KOPT-K1 (cell line): ENCODE measurements at regions not wholly inside any gene's neighbourhood (a gene's known extent, or its start where the extent isn't known, plus 50 kb on each side); places are given as distances from the start of the nearest gene placed in this dataset.

Experiments
- H3K27ac ChIP-seq: fragments of 200-600 bp; sonication (generic); 2 replicates; pipeline ENCODE4 v1.5.1; 2016; ENCODE audit warnings: antibody characterized with exemption, mild to moderate bottlenecking, low read depth, low read length; ENCODE audit not compliant: poor library complexity, severe bottlenecking
- H3K36me3 ChIP-seq: fragments of 200-600 bp; sonication (generic); 2 replicates; pipeline ENCODE4 v1.5.1; 2017; ENCODE audit warnings: antibody characterized with exemption, mild to moderate bottlenecking, low read length, moderate library complexity; ENCODE audit not compliant: insufficient read depth
- H3K9me3 ChIP-seq: fragments of 200-600 bp; sonication (generic); 2 replicates; pipeline ENCODE4 v1.5.1; 2017; ENCODE audit warnings: antibody characterized with exemption, low read length, mild to moderate bottlenecking; ENCODE audit not compliant: insufficient read depth, poor library complexity, severe bottlenecking

DNA sequence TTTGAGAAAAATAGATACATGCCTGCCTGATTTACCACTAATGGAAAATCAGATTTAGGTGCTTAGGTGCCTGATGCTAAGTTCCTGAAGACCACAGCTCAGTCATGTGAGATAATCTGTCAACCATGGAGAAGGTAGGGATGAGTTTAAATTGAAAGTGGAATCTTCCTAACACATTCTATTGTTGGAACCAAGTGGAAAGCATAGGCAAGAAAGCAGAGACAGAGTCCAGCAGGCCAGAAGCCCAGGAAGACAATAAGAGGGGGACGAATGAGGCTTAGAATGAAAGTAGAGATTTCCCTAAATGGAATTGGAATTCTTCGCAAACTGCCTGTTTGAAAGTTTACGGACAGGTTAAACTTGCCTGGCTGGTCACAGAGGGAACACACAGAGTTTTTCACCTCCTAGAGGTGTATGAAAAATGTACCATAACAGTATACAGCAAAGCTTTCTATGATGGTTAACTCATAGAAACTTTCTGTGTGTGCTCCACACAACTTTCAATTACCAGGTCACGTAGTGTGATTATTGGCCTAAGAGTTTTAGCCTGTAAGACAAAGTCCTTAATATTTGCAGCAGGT, 453.8 kb upstream of the KCNMB2 start:
- Histone ChIP-seq H3K9me3 (no peaks in the 10 kb centered on the region), H3K27ac (no peak overlapping the region), H3K36me3 (no peaks in the 10 kb centered on the region)

DNA sequence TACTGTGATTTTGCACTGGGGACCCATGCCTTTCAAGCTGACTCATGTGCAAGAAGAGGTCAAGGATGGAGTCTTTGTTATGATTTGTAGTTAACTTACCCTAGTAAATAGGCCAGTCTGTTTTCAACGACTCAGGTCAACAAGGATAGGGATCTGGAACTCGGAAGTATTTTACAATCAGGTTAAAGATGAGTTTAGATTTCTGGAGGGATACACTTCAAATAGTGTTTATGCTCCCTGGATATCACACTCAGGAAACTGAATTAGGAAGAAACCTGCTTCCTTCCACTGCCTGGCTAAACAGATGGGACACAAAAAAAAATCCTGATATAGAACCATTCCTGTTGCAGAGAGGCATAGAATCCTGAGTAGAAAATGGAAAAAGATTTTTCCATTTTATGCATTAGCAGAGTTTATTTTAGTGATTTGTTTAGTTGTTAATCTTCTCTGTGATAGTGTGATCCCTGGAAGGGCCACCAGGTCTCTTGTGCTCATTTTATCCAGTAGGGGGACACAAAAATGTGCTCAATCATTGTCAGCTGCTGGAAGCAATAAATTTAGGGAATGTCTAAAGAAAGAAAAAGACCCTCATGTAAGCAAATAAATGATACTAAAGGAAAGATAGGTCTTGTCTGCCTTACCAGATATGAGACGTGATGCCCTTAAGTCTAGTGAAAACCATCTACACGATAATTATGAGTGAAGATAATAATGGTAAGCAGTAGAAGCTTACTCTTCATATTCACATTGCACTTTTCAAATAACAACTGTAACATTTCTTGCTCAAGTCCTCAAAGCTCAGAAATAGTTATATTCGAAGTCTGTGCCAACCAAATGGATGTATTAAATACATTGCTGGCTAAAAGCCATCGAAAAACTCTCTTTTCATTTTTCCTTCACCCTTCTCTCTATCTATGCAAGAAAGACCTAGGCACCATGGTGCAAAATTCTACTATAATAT, 452.1 kb upstream of the KCNMB2 start:
- no peak overlapping the region for H3K27ac ChIP-seq
- no peaks in the 10 kb centered on the region for H3K36me3 ChIP-seq
- no peaks in the 10 kb centered on the region for H3K9me3 ChIP-seq

DNA sequence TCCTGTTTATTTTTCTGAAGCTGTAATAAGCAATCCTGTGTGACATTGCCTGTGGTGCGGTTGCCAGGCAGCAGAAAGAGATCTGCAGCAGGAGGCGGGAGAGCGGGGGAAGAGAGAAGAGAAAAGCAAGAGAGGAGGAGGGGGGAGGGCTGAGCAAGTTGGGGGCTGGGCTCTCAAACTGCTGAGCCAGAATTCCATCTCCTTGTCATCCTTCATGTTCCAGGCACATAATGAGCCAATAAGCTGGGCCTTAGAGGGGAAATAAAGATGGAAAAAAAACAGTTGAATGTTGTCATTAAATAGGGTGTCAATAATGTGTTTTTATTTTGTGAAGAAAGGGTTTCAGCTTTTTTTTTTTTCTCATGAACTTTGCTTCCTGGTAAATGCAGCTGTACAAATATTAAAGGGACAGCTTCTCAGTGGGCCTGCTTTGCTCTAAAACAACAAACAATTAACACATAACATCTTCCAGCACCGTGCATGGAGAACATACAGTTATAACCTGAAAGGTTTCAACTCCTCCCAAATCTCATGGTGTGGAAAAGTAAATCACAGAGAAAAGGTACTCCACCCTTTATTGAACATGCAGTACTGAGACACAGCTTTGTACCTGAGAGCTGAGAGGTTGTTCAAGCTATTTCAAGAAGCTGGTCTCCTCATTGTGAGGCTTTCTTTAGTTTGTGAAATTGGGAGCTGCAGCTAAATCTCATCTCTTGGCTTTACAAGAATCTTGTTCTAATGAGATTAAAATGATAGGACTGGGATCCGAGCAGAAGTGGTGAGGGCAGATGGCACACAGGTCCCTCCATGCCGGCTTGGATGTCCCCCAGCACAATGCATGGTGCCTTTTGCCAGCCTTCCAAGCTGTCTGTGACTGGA, 451.1 kb upstream of the KCNMB2 start:
- Histone ChIP-seq H3K36me3 (no peaks in the 10 kb centered on the region), H3K9me3 (no peaks in the 10 kb centered on the region), H3K27ac (no peak overlapping the region)

DNA sequence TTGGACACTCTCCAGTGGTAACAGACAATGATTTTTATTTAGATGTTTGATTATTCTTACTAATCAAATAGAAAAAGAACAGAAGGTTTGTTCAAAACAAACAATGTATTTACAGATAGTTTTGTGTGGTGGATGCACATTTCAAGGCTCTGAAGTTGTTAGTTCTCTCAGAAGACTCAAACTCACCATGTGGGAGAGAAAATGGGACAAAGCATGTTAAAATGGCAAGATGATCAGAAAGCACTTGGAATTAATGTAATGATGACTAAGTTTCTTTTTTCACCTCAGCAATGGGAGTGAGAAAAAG, 450.5 kb upstream of the KCNMB2 start:
- H3K36me3 ChIP-seq, result no peaks in the 10 kb centered on the region
- H3K9me3 ChIP-seq, result no peaks in the 10 kb centered on the region
- H3K27ac ChIP-seq, result no peak overlapping the region

DNA sequence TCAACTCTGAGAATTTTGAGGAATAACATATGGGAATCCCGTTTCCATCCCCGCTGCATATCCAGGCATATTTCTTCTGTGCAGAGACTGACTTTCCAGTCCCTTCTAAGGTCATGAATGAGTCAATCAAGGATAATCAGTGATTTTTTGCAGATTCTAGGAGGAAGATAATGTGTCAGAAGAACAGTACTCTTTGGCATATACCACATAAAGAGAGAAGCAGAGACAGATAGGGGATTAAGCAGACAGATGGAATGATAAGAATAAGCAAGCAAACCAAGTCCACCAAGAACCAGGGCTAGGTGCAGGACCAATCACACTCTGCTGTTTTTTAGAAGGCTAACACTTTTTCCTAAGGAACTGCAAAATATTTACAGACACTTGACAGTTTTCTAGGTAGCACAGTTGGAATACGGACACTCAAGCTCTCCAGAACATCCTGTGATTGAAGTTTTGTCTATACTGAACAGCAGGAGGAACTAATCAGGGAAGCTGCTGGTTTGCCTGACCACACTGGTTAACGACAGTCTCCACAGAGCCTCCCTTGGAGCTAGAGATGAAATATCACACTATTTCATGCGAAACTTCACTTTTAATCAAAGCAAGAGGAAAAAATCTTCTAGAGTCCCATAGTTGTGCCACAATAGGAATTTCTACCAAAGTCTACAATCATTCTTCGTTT, 450.0 kb upstream of the KCNMB2 start:
- H3K36me3 ChIP-seq, result no peaks in the 10 kb centered on the region
- no peaks in the 10 kb centered on the region for H3K9me3 ChIP-seq
- H3K27ac ChIP-seq, result no peak overlapping the region

DNA sequence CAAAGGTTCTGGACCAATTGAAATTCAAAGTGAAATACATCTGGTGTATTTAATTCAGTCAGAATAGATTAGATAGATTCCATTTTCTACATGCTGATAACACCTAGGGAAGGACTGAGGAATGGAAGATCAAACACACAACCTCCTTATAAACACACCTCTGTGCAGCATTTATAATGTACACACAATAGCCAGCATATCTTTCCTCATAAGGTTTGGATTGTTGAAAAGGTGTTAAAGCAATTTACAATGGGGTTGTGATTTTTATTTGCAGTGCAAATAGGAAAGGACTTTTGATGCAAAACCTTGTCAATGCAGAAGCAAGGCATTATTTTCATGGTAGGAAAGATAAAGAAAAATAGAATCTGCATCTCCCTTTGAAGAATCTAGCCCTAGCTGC, 448.9 kb upstream of the KCNMB2 start:
- Histone ChIP-seq H3K36me3 (no peaks in the 10 kb centered on the region), H3K9me3 (no peaks in the 10 kb centered on the region), H3K27ac (no peak overlapping the region)

DNA sequence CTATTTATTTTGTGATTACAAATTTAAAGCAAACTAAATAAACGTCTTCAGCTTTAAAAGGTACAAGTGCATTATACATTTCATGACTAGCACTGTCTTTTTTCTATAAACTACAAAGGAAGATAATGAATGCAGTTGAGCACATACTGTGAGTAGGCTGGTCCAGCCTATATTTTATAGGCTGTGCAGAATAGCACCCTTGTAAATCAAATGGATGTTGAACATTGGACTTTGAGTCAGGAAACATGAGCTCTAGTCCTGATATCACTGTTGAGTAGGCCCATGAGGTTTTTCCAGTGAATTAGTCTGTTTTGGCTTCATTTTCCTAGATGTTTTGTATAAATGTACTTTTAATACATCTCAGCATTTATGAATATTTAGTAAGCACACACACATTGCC, 447.3 kb upstream of the KCNMB2 start:
- Histone ChIP-seq H3K36me3 (no peaks in the 10 kb centered on the region), H3K9me3 (no peaks in the 10 kb centered on the region), H3K27ac (no peak overlapping the region)

- H3K9me3 ChIP-seq, result no peaks in the 10 kb centered on the region
- H3K27ac ChIP-seq, result no peak overlapping the region
- H3K36me3 ChIP-seq, result no peaks in the 10 kb centered on the region
Observed at GRCh38 chr3:178090899-178091298, 445.3 kb upstream of the KCNMB2 start.

- H3K36me3 ChIP-seq, result no peaks in the 10 kb centered on the region
- no peak overlapping the region for H3K27ac ChIP-seq
- no peaks in the 10 kb centered on the region for H3K9me3 ChIP-seq
Observed at GRCh38 chr3:178095522-178095921, 440.7 kb upstream of the KCNMB2 start.

DNA sequence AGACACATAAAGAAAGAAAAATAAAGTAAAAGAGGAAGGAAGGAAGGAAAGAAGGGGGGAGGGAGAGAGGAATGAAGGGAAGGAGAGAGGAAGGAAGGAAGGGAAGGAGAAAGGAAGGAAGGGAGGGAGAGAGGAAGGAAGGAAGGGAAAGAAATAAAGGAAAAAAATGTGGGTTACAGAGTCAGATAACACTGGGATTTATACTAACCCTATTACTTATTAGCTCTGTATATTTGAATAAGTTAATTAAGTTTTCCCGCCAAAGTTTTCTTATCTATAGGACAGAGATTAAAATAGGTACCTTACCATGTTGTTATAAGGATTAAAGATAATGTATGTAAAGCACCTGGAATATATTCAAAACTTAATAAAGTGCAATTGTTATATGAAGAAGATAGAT, 439.3 kb upstream of the KCNMB2 start:
- H3K36me3 ChIP-seq, result no peaks in the 10 kb centered on the region
- no peak overlapping the region for H3K27ac ChIP-seq
- no peaks in the 10 kb centered on the region for H3K9me3 ChIP-seq

DNA sequence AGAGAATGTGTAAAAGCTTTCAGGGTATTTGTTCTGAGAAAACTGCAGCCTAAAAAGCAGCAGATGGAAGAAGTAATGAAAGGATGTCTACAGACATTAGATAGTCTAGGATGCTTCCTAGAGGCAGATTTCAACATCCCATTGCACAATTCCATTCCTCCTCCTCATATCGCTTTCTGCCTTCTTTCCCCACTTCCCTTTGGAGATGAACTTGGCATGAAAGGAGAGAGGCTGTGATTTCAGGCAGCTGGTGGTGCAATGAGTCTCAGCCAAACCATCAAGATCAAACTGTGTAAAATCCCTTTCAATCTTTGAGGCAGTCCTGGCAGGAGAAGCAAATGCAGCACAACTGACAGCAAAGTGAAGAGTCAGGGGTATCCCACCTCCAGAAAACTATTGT, 438.7 kb upstream of the KCNMB2 start:
- no peaks in the 10 kb centered on the region for H3K9me3 ChIP-seq
- H3K27ac ChIP-seq, result no peak overlapping the region
- no peaks in the 10 kb centered on the region for H3K36me3 ChIP-seq

GRCh38 chr3:178099274-178099673, 437.0 kb upstream of the KCNMB2 start:
- Histone ChIP-seq H3K36me3 (no peaks in the 10 kb centered on the region), H3K9me3 (no peaks in the 10 kb centered on the region), H3K27ac (no peak overlapping the region)

- H3K36me3 ChIP-seq, result no peaks in the 10 kb centered on the region
- H3K9me3 ChIP-seq, result no peaks in the 10 kb centered on the region
- H3K27ac ChIP-seq, result no peak overlapping the region
Observed at GRCh38 chr3:178099862-178100261, 436.4 kb upstream of the KCNMB2 start.

GRCh38 chr3:178100908-178101307, 435.3 kb upstream of the KCNMB2 start:
- Histone ChIP-seq H3K9me3 (no peaks in the 10 kb centered on the region), H3K27ac (no peak overlapping the region), H3K36me3 (no peaks in the 10 kb centered on the region)

- no peaks in the 10 kb centered on the region for H3K36me3 ChIP-seq
- no peaks in the 10 kb centered on the region for H3K9me3 ChIP-seq
- no peak overlapping the region for H3K27ac ChIP-seq
Observed at GRCh38 chr3:178103140-178103539, 433.1 kb upstream of the KCNMB2 start.
